ENCODE measurements at regions not wholly inside any gene's neighbourhood (a gene's known extent, or its start where the extent isn't known, plus 50 kb on each side); places are given as distances from the start of the nearest gene placed in this dataset.

DNA sequence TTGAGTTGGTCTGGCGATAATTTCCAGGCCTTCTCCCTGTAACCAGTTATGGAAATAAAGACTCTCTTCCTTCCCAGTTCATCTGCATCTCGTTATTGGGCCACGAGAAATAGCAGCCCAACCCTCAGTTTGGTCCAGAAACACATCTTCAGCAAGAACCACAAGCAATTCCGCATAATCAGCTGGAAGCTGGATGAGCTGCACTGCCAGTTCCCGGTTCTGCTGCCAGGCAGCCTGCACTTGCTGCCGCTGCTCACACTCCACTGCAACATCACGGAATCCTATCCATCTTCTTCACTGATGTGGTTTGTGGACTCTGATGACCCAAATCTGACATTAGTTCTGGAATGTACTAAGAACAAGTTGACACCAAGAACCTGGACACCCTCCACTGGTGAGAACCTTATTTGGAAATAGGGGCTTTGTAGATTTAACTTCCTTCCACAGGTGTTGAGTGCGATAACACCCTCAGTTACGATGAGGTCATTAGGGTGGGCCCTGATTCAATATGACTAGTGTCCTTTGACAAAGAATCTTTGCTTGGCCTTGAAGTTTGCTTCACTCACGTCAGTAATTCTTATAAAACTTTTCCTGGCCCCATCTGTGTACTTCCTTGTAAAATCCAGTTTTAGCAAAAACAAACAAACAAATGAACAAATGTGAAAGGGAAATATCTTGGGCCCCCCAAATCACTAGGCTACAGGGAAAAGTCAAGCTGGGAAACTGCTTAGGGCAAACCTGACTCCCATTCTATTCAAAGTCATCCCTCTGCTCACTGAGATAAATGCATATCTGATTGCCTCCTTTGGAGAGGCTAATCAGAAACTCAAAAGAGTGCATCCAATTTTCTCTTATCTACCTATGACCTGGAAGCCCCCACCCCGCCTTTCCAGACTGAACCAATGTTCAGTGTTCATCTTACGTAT is 221.9 kb upstream of the PROK2 start:
- Histone ChIP-seq H3K36me3 (ENCODE audit: control insufficient read depth in 4 of 4, insufficient read depth in 4 of 4, low read length in 4 of 4) (no peaks in the 10 kb centered on the region), H3K4me3 (no peak overlapping the region), H3K9ac (ENCODE audit: insufficient read depth in 1 of 2, low read length in 2 of 2) (no peak overlapping the region), H3K9me3 (ENCODE audit: control insufficient read depth in 4 of 4, insufficient read depth in 3 of 4, low read length in 3 of 4) (no peaks in the 10 kb centered on the region), H3K27ac (ENCODE audit: low read depth in 1 of 2, low read length in 1 of 2) (no peak overlapping the region), H3K4me1 (ENCODE audit: control insufficient read depth in 5 of 5, insufficient read depth in 5 of 5, low read length in 5 of 5) (no peaks in the 10 kb centered on the region), H3K27me3 (ENCODE audit: control insufficient read depth in 3 of 3, insufficient read depth in 3 of 3, low read length in 2 of 3) (peaks cover 0 to 5% (median 0%) of the 10 kb centered on the region in 3 donors)
- TF ChIP-seq, protein P1, sequence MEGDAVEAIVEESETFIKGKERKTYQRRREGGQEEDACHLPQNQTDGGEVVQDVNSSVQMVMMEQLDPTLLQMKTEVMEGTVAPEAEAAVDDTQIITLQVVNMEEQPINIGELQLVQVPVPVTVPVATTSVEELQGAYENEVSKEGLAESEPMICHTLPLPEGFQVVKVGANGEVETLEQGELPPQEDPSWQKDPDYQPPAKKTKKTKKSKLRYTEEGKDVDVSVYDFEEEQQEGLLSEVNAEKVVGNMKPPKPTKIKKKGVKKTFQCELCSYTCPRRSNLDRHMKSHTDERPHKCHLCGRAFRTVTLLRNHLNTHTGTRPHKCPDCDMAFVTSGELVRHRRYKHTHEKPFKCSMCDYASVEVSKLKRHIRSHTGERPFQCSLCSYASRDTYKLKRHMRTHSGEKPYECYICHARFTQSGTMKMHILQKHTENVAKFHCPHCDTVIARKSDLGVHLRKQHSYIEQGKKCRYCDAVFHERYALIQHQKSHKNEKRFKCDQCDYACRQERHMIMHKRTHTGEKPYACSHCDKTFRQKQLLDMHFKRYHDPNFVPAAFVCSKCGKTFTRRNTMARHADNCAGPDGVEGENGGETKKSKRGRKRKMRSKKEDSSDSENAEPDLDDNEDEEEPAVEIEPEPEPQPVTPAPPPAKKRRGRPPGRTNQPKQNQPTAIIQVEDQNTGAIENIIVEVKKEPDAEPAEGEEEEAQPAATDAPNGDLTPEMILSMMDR (IDR thresholded peaks at IDR 0.05; ENCODE audit: control extremely low read depth, extremely low read depth): no peak
- no peak for ATAC-seq (ENCODE audit: insufficient read depth, low FRiP score)
- DNase-seq: no peak
- 94 to 95% methylated on average over 12 of the region's 12 CpGs for WGBS, 2 donors

- 90 to 95% methylated on average over 5 of the region's 5 CpGs for WGBS, 2 donors
- Histone ChIP-seq H3K36me3 (ENCODE audit: control insufficient read depth in 4 of 4, insufficient read depth in 4 of 4, low read length in 4 of 4) (no peaks in the 10 kb centered on the region), H3K4me3 (no peak overlapping the region), H3K4me1 (ENCODE audit: control insufficient read depth in 5 of 5, insufficient read depth in 5 of 5, low read length in 5 of 5) (no peaks in the 10 kb centered on the region), H3K27me3 (ENCODE audit: control insufficient read depth in 3 of 3, insufficient read depth in 3 of 3, low read length in 2 of 3) (peaks cover 0 to 2% (median 0%) of the 10 kb centered on the region in 3 donors), H3K27ac (ENCODE audit: low read depth in 1 of 2, low read length in 1 of 2) (no peak overlapping the region), H3K9ac (ENCODE audit: insufficient read depth in 1 of 2, low read length in 2 of 2) (no peak overlapping the region), H3K9me3 (ENCODE audit: control insufficient read depth in 4 of 4, insufficient read depth in 3 of 4, low read length in 3 of 4) (no peaks in the 10 kb centered on the region)
- ATAC-seq (ENCODE audit: insufficient read depth, low FRiP score): no peak
- TF ChIP-seq, protein P1 (IDR thresholded peaks at IDR 0.05; ENCODE audit: control extremely low read depth, extremely low read depth): no peak
- DNase-seq: no peak
These were observed 219.9 kb upstream of the PROK2 start for GRCh38 chr3:72004749-72005292.

- no peak overlapping the region for H3K4me3 ChIP-seq
These were observed 219.0 kb upstream of the PROK2 start for GRCh38 chr3:72003936-72004335.

More at GRCh38 chr3:72003936-72004335, 219.0 kb upstream of the PROK2 start:
- Histone ChIP-seq H3K36me3 (ENCODE audit: control insufficient read depth in 4 of 4, insufficient read depth in 4 of 4, low read length in 4 of 4) (no peaks in the 10 kb centered on the region), H3K27me3 (ENCODE audit: control insufficient read depth in 3 of 3, insufficient read depth in 3 of 3, low read length in 2 of 3) (peaks cover 0 to 2% (median 0%) of the 10 kb centered on the region in 3 donors), H3K9me3 (ENCODE audit: control insufficient read depth in 4 of 4, insufficient read depth in 3 of 4, low read length in 3 of 4) (no peaks in the 10 kb centered on the region), H3K27ac (ENCODE audit: low read depth in 1 of 2, low read length in 1 of 2) (no peak overlapping the region), H3K9ac (ENCODE audit: insufficient read depth in 1 of 2, low read length in 2 of 2) (no peak overlapping the region), H3K4me1 (ENCODE audit: control insufficient read depth in 5 of 5, insufficient read depth in 5 of 5, low read length in 5 of 5) (no peaks in the 10 kb centered on the region)
- DNase-seq: no peak
- WGBS, 2 donors: 77 to 86% methylated on average over 2 of the region's 2 CpGs
- TF ChIP-seq, protein P1 (IDR thresholded peaks at IDR 0.05; ENCODE audit: control extremely low read depth, extremely low read depth): no peak
- no peak for ATAC-seq (ENCODE audit: insufficient read depth, low FRiP score)
